ENCODE measurements at regions not wholly inside any gene's neighbourhood (a gene's known extent, or its start where the extent isn't known, plus 50 kb on each side); places are given as distances from the start of the nearest gene placed in this dataset.

DNA sequence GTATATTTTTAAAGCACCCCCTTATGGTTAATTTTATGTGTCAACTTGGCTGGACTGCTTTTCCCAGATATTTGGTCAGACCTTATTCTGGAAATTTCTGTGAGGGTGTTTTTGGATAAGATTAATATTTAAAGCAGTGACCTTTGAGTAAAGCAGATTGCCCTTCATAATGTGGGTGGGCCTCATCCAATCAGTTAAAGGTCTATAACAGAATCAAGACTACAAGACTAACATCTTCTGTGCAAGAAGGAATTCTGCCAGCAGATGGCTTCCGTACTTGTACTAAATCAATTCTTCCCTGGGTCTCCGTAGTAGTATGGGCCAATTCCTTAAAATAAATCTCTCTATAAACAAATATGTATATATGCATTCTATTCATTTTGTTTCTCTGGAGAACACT, 257.6 kb downstream of the ETNK1 start:
- DNase-seq: no peak
- H3K4me3 ChIP-seq: no peak overlapping the region
- no peaks in the 10 kb centered on the region for H3K27me3 ChIP-seq (ENCODE audit: low read depth)
- no peak overlapping the region for H3K27ac ChIP-seq (replicated peaks)
- no peaks in the 10 kb centered on the region for H3K4me1 ChIP-seq
- intact Hi-C loops (cut with micrococcal nuclease): no loop called here
- peaks cover 13% of the 10 kb centered on the region for H3K9me3 ChIP-seq (replicated peaks)
- TF ChIP-seq, protein P1, sequence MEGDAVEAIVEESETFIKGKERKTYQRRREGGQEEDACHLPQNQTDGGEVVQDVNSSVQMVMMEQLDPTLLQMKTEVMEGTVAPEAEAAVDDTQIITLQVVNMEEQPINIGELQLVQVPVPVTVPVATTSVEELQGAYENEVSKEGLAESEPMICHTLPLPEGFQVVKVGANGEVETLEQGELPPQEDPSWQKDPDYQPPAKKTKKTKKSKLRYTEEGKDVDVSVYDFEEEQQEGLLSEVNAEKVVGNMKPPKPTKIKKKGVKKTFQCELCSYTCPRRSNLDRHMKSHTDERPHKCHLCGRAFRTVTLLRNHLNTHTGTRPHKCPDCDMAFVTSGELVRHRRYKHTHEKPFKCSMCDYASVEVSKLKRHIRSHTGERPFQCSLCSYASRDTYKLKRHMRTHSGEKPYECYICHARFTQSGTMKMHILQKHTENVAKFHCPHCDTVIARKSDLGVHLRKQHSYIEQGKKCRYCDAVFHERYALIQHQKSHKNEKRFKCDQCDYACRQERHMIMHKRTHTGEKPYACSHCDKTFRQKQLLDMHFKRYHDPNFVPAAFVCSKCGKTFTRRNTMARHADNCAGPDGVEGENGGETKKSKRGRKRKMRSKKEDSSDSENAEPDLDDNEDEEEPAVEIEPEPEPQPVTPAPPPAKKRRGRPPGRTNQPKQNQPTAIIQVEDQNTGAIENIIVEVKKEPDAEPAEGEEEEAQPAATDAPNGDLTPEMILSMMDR (IDR thresholded peaks at IDR 0.05; ENCODE audit: borderline replicate concordance): no peak
- no peaks in the 10 kb centered on the region for H3K36me3 ChIP-seq

- TF ChIP-seq, protein P1 (IDR thresholded peaks at IDR 0.05; ENCODE audit: borderline replicate concordance): no peak
- no peaks in the 10 kb centered on the region for H3K36me3 ChIP-seq
- DNase-seq: no peak
- H3K27ac ChIP-seq (replicated peaks): no peak overlapping the region
- peaks cover 13% of the 10 kb centered on the region for H3K9me3 ChIP-seq (replicated peaks)
- no peak overlapping the region for H3K4me3 ChIP-seq
- H3K27me3 ChIP-seq (ENCODE audit: low read depth): no peaks in the 10 kb centered on the region
- intact Hi-C loops (cut with micrococcal nuclease): no loop called here
- no peaks in the 10 kb centered on the region for H3K4me1 ChIP-seq
Observed at GRCh38 chr12:22893878-22894277, 268.9 kb downstream of the ETNK1 start.

GRCh38 chr12:22899184-22899583, 274.2 kb downstream of the ETNK1 start:
- TF ChIP-seq, protein P1 (IDR thresholded peaks at IDR 0.05; ENCODE audit: borderline replicate concordance): no peak
- H3K27ac ChIP-seq (replicated peaks): no peak overlapping the region
- H3K27me3 ChIP-seq (ENCODE audit: low read depth): no peaks in the 10 kb centered on the region
- H3K4me3 ChIP-seq: no peak overlapping the region
- H3K9me3 ChIP-seq (replicated peaks): no peaks in the 10 kb centered on the region
- no peak for DNase-seq
- intact Hi-C loops (cut with micrococcal nuclease): no loop called here
- H3K4me1 ChIP-seq: no peaks in the 10 kb centered on the region
- no peaks in the 10 kb centered on the region for H3K36me3 ChIP-seq

DNA sequence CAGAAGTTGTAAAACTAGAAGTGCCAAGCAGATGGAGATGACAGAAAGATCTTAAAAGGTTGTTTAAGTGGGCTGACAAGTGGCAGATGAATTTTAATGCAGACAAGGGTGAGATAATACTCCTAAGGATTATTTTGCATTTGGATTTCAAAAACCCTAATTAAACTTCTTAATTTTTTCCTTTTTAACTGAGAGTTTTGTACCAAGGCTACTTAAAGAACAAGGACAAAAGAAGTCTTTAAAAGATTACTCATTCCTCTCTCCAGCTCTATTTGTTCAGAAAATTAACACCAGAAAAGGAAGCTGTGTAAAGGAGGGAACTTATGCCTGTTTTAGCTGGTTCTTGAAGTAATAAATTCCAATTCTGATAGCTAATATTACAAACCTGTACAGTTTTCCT, 275.4 kb downstream of the ETNK1 start:
- Histone ChIP-seq H3K4me3 (no peak overlapping the region), H3K4me1 (no peaks in the 10 kb centered on the region), H3K36me3 (no peaks in the 10 kb centered on the region), H3K9me3 (replicated peaks) (no peaks in the 10 kb centered on the region), H3K27me3 (ENCODE audit: low read depth) (no peaks in the 10 kb centered on the region), H3K27ac (replicated peaks) (no peak overlapping the region)
- TF ChIP-seq, protein P1 (IDR thresholded peaks at IDR 0.05; ENCODE audit: borderline replicate concordance): no peak
- intact Hi-C loops (cut with micrococcal nuclease): no loop called here
- no peak for DNase-seq

GRCh38 chr12:22904485-22904884, 279.5 kb downstream of the ETNK1 start:
- TF ChIP-seq, protein P1 (IDR thresholded peaks at IDR 0.05; ENCODE audit: borderline replicate concordance): no peak
- intact Hi-C loops (cut with micrococcal nuclease): no loop called here
- no peak for DNase-seq
- no peak overlapping the region for H3K4me3 ChIP-seq
- H3K36me3 ChIP-seq: no peaks in the 10 kb centered on the region
- no peaks in the 10 kb centered on the region for H3K9me3 ChIP-seq (replicated peaks)
- H3K27ac ChIP-seq (replicated peaks): no peak overlapping the region
- H3K4me1 ChIP-seq: no peaks in the 10 kb centered on the region
- no peaks in the 10 kb centered on the region for H3K27me3 ChIP-seq (ENCODE audit: low read depth)

DNA sequence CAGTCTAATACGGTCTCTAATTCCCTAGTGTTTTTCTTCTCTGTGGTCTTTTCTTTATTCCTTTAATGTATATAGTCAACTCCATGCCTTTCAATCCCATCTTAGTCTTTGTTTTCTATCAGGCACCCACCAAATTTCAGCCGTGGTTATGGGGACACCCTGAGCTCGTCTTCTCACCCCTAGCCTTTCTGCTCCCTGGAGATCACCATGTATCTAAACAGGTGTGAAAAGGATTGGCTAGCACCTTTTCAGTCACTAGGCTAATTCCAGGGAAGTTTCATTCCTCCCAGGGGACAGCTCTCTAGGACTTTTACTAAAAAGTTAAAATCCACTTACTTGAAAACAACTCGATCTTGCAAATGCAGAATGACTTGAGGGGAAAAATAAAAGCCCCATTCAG, 291.3 kb downstream of the ETNK1 start:
- H3K36me3 ChIP-seq: no peaks in the 10 kb centered on the region
- H3K4me3 ChIP-seq: no peak overlapping the region
- DNase-seq: no peak
- intact Hi-C loops (cut with micrococcal nuclease): no loop called here
- H3K27me3 ChIP-seq (ENCODE audit: low read depth): no peaks in the 10 kb centered on the region
- H3K27ac ChIP-seq (replicated peaks): no peak overlapping the region
- peaks cover 4% of the 10 kb centered on the region for H3K4me1 ChIP-seq
- TF ChIP-seq, protein P1 (IDR thresholded peaks at IDR 0.05; ENCODE audit: borderline replicate concordance): no peak
- no peaks in the 10 kb centered on the region for H3K9me3 ChIP-seq (replicated peaks)

Data from left ventricle myocardium inferior (tissue), 1 donor.